Tongue (tissue), 1 donor: ENCODE measurements at regions not wholly inside any gene's neighbourhood (a gene's known extent, or its start where the extent isn't known, plus 50 kb on each side); places are given as distances from the start of the nearest gene placed in this dataset.
"Not testable (repeated sequence)": the region's sequence is repeated elsewhere in the genome, so short reads cannot be mapped to it uniquely, and the experiment has no call there.

Experiments
- DNase-seq: peaks from one replicate; pipeline ENCODE4 v3.0.0-alpha.2; 2015

DNA sequence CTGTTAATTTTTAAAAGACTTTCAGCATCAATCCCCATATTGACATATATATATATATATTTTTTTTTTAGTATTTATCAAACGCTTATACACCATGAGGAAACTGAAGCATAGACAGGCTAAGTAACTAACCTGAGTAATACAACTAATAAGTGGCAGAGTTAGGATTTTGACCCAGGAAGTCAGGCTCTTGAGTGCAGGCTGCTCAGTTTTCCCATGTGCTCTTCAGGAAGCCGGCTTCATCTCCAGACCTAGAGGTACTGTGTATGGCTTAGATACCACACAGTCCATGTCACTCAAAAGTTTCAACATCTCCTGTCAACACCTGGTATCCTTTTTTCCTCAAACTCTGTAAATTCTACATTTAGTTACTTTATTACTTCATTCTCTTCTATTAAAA is 841.7 kb upstream of the ACVR2A start:
- no peak for DNase-seq

DNA sequence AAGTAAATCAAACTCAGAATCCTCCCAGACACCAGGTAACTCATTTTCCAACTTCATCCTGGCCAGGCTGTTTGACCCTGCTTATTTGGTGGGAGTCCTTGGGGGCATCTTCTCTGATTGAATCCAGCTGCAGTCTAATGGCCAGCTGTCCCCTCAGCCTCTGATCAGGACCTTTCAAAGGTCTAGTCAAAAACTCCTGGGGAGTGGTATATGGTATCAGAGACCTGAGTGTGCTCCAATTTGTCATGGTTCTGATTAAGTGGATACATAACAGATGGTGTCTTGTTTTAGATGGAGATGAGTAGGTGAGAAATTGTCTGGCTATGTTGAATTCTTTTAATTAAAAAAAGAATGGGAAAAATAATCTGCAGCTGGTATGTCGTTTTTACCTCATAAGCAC is 842.6 kb upstream of the ACVR2A start:
- DNase-seq, result no peak

DNA sequence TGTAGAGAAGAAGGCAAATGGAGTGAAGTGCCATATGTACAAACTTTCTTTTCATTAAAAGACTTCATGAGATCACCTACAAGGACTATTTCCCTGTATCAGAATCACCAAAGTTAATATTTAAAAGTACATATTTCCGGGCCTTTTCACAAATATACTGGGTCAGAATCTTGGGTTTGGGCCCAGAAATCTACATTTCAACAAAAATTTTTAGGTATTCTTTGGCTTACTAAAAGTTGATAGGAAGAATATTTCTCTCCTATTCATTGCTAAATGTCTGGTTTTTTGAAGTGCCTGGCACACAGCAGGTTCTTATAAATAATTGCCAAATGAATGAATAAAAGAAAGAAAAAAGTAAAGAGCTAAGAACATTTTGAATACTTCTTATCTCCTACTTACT is 843.8 kb upstream of the ACVR2A start:
- DNase-seq, result no peak

DNA sequence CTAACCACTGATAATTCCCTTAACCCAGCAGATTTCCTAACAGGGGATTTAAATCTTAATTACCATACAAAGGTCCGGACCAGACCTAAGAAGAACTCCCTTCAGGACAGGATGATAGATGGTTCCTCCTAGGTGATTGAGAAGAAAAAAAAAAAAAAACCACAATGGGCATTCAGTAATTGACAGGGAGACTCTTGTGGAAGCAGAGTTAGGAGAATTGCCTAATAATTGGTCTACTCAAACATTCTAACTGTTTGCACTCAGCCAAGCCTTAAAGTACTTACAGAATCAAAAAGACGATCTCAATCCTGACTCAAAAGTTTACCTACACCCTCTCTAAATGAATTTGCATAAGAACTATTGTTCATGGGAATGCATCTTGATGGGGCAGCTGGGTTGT is 844.7 kb upstream of the ACVR2A start:
- DNase-seq, result not testable (repeated sequence)

DNA sequence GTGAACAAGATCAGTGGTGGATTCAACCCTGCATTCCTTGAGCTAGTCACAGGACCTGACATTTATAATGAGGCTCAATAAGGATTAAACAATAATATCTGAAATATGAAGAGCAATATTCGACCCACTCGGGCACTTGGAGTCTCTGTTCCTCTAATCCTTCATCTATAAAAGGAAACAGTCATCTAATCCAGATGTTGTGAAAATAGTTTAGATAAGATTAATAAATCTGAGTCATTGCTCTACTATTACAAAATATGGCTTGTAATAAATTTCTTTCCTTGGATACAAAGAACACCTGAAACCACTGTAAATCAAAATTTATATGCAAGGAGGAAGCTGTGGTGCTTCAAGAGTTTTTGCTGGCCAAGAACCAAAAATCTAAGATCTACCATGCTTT is 846.9 kb upstream of the ACVR2A start:
- DNase-seq, result no peak

DNA sequence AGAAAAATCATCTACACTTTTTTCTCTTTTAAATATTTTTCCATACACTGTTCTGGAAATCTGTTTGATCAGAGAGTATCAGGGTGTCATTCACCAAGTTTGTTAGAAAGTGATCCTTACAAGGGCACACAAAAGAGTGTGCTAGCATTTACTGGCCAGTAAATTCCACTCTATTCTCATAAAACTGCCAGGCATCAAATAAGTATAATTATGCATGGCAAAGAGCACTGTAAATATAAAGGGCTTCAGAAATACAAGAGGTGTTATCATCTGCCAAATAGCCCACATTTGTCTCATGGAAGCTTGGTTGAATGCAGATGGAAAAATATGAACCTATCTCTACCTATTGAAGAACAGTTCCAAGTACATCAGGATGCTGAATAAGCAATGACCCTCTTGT is 847.3 kb upstream of the ACVR2A start:
- no peak for DNase-seq

DNA sequence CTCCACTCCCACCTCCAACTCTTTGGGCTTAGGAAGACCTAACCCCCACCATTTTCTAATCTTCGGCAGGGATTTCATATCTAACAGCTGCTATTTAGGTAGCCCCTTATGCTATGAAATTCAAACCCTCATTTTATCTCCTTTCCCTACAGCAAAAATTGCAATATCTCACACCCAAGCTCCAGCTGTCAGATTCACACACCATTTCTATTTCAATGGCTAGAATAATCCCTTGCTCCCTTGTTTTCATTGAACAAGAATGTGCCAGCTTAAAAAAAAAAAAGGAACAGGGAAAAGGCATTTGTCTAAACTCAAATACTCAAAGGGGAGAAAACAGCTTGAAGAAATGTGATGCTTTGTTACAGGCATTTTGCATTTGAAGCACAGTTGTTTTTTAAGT is 850.6 kb upstream of the ACVR2A start:
- peak; percentile 72 for DNase-seq

DNA sequence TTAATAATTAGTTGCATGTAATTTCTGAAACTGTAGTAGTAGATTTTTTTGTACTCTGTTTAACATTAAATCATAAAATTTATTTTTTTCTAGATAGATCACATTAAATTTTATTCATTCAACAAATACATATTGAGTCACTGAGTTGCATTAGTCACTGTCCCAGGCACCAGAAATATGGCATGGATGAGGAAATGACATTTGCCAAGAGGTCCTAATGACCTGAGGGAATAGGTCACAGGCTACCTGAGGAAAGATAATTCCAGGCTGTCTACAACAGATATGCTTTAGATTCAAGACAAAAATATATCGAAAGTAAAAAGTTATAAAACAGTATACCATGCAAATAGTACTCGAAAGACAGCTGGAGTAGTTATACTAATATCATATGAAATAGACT is 852.4 kb upstream of the ACVR2A start:
- DNase-seq, result no peak

DNA sequence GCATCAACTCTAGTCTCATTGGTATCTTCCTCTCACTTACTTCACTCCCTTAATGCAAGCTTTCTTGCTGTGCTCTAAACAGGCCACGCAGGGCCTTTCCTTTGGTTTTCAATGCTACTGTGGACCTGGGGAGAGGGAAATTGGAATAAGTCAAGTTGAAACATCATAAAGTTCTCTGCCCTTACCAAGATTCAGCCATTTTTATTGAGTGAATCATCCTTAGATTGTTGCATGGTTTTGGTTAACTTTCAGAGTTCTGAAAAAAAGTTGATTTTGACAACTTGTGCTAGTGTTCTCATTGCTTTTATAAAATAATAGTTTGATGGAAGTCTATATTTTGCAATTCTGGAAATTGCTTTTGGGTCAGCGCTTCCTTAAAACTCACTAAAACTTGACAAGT is 852.8 kb upstream of the ACVR2A start:
- DNase-seq, result no peak

DNA sequence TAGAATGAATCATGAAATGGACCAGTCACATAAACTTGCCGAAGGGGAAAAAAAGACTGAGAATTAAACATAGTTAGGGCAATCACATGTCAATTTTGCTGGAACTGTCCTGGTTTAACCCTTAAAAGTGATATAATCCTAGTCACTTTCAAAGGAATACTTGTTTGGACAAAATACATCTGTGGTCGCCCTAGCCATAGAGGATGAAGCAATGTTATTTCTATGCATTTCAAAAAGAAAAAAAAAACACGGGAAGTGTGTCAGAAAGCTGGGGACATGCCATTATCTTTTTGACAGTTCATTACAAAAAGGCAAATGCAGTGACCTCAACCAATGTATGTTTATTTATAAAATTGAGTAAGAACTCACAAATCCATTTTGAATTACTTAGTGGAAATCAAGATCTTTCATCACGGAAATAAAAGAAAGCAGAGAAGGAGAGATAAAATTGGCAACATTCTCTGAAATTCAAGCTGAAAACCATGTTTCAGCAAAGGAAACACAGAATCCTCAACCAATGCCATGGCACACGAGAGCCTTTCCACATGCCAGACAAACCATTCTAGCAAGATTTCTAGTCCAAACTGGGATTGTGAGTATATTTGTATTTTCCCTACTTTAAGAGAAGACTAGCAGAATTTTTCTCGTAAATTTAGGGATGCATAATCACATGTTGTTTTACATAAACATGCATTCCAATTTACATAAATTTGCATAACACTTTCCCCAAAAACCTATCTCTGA is 854.3 kb upstream of the ACVR2A start:
- DNase-seq, result peak; percentile 45

DNA sequence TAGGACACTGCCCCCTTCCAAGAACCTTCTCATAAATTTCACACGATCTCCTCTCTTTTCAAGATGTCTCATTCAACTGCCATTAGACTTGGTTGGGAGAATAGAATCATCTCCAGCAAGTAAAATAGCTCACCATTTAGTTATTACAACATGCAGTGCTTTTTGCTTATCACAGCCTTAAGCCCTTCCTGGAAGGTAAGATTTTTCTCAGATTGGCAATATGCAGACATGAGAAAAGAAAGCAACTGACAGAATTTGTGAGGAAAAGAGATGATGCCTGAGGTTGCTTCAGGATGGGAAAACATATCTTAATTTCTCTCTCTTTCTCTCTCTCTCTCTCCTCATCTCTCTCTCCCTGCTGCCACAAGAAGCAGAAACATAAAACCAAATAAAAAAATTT is 855.1 kb upstream of the ACVR2A start:
- no peak for DNase-seq

DNA sequence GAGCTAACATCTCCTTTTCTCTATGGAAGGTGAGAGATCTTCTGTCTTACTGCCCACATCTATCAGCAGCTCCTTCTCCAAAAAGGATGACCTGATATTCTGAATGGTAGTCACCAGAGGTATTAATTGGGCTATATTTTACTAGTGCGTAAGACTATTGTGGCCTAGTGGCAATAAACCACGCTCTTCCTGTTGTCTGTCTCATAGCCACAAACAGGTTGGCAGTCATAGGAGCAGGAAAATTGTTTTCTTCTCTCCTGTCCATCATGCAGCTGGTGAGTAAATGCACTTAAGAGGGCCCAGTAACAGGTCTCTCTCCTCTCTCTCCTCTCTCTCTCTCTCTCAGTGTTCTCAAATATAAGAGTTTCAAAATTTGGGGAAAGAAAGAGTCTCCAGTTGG is 856.8 kb upstream of the ACVR2A start:
- DNase-seq, result no peak

DNA sequence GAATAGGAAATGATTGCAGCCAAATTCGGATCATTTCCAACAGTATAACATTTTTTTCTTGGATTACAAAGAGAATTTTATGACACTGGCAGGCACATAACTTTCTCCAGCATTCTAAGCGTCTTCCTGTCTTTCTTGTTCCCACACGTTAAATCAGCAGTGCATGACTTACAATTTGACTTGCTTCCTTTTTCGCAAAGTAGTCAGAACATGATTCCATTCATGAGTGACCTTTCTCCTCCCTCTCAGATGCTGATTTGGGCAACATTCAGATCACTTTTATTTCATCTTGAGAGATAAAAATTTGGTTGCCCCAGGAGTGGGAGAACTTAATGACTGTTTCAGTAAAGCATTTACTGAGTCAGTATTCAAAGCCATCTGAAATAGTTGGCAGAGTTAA is 858.7 kb upstream of the ACVR2A start:
- no peak for DNase-seq

DNA sequence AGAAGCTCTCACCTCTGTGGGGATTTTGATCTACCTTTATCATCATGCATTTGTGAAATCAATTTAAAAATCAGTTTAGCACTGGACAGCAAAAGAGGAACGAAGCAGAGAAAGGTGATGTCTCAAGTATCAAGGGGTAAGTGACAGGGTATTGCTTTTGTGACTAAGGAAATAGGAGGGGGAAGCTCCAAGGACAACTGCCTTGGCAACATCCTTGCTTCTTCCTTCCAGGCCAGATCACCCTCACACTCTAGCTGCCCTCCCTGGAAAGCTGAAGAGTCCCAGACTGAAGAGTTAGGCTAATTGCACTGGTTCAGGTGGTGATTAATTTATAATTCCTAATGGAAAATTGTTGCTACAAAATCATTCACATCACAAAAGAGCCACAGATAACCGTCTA is 859.1 kb upstream of the ACVR2A start:
- DNase-seq, result no peak

DNA sequence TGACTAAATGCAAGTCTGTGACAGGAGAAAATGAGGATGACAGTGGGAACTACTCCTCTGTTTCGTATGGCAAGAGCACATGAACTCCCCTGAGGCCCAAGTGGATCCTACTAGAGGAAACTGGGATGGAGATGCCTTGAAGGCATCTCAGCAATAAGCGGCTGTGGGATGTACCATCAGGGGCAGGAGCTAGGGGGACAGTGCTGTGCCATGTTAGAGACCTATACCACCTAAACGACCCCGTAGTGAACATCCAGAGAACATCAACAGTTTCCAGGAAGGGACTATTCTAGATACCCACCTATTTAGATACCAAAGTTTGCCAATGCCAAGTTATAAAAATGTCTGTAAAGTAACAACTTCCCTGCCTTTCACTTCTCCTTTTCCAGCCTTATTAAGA is 860.8 kb upstream of the ACVR2A start:
- no peak for DNase-seq

DNA sequence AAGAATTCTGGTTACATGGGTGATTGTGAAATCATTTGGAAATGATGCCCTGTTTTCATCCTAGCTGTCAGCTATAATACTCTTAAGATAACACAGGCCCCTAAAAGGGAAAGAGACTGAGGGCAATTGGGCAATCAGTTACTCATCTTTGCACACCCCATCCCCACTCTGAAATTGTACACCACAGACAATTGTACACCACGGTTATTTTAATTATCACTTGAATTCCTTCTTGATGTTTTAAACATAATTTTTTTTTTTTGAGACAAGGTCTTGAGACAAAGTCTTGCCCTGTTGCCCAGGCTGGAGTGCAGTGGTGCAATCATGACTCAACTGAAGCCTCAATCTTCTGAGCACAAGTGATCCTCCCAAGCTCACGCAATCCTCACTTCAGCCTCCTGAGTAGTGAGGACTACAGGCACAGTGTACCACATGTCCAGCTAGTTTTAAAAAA is 862.4 kb upstream of the ACVR2A start:
- DNase-seq, result no peak

DNA sequence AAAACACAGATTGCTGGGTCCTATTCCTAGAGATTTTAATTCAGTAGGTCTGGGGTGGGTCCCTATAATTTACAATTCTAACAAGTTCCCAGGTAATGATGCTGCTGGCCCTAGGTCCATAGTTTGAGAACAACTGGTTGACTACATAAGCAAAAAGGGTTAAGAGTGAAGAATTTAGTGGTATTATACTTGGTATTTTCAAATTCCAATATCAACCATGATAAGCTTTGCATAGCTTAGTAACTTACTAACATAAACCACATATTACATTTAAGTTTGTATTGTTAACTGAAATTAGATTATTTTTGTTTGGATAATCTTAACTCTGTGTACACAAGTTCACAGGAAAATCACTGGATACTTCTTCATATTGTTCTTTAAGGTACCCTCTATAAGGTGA is 862.9 kb upstream of the ACVR2A start:
- no peak for DNase-seq

DNA sequence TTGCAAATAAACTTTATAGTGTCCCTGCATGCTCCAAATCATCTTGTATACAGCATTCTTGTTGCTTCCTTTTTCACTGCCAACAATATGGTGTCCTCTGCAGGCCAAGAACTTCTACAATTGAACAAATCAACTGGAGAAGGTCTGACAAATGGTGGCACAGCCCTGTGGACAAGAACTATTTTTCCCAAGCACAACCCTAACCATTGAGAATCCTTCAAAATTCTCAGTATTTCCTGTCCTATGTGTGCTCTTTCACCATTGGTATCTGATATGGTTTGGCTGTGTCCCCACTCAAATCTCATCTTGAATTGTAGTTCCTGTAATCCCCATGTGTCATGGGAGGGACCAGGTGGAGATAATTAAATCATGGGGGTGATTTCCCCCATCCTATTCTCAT is 865.1 kb upstream of the ACVR2A start:
- DNase-seq, result no peak

DNA sequence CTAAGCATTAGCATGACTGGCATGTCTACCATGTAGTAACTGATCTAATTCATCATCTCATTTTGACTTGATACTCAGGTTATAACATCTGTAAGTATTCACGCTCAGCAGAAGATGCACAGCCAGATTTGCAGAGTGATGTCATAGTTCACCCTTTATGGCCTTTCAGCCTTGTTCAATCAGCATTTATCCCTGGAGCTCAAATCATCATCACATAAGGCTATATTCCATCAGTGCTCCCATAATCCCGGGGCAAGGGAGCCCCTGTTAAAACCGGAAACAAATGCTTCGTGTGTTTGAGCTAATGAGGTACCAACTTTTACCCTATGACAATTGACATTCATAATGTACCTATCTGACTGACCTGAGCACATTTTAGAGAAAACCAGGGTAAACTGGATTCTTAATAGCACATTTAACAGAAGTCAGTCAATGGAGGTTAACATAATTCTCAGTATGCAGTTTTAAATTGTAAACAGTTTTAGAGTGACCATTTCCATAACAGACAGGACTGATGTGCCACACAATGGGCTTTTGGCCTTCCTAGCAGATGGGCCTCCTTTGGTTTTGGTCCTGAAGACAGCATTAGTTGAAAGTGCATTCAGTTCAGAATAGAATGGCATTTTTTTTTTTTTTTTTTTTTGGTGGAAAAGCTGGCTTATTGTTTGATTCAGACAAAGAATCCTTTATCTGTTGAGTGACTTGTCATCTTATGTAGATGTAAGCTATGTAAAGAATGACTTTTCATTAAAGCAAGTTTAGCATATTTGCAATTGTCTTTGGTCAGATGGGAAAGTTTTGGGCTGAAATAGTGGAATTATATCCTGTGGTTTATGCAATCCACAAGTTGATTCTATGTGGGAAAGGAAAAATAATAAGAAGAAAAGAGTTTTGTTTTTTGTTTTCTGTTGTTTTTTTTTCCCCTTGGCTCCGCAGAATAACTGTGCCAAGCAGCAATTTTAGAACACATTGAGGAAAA is 866.0 kb upstream of the ACVR2A start:
- DNase-seq, result no peak

DNA sequence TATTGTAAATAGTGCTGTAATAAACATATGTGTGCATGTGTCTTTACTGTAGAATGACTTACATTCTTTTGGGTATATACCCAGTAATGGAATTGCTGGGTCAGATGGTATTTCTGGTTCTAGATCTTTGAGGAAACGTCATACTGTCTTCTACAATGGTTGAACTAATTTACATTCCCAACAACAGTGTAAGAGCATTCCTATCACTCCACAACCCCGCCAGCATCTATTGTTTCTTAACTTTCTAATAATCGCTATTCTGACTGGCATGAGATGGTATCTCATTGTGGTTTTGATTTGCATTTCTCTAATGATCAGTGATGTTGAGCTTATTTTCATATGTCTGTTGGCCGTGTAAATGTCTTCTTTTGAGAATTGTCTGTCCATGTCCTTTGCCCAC is 873.8 kb upstream of the ACVR2A start:
- not testable (repeated sequence) for DNase-seq

DNA sequence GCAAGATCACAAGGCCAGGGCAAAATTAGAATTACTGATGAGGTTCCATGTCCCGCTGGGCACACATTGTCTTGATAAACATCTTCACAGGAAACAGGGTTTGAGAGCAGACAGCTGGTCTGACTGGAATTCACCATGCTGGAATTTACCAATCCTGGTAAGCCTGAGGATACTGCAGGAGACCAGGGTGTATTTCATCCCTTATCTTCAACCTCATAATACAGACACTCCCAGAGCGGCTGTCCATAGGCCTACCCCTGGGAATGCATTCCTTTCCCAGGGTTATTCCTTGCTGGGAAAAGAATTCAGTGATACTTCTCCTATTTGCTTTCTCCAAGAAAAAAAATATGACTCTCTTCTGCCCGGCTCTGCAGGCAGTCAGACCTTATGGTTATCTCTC is 875.1 kb upstream of the ACVR2A start:
- not testable (repeated sequence) for DNase-seq

DNA sequence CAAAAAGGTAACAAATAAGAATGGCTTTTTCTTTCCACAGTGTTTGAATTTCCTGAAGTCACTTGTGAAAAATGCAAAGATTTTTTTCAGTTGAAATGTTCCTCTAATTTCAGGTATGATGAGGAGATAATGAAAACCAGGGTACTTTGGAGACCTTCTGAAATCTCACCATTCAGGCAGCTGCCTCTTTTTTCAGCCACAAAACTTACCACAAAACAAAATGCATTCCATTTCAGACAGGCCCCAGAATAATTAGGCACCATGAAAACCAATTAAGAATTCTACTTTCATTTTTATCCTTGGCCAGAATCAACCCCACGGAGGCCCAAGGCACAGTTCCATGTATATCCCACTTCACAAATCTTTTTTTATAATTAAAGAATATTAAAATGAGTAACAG is 880.3 kb upstream of the ACVR2A start:
- no peak for DNase-seq

DNA sequence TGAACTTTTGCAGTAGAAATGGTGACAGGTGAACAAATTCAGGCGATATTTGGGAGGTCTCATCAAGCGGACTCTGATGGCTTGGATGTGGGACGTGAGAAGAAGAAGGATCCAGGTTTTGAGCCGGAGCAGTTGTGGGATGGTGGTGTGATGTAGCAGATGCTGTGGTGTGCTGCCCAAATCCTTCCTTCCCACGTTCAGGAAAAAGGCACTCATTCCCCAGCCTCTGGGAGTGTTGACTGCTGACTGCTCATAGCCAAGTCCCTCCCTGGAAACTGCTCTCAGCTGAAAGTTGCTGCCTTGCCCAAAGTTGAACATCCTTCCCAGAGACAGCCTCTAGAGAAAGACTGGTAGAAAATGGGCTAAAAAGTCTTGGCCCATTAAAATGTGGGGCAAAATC is 890.3 kb upstream of the ACVR2A start:
- DNase-seq, result no peak

DNA sequence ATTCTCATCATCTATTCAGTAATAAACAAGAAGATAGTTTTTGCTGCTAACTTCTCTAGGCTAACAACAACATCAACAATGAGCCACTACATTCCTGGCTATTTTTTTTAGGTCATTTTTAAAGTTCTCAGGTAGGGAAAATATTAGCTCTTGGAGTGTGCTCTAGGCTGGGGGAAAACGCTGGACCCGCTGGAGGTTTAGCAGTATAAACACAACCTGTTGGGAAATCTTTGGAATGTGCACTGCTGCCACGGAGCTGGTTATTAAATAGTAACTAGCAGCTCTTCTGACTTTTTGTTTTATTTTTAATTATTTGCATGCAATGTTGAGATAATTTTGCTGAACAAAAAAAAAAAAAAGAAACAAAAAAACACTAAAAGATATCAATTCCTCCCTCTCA is 892.1 kb upstream of the ACVR2A start:
- no peak for DNase-seq
